HEK293 (cell line): ENCODE measurements at regions not wholly inside any gene's neighbourhood (a gene's known extent, or its start where the extent isn't known, plus 50 kb on each side); places are given as distances from the start of the nearest gene placed in this dataset.

Experiments used
- CTCF ChIA-PET: fragments of 350-600 bp; formaldehyde crosslinking; extraction: SDS; loops from one replicate; lab custom pipeline; 2021; ENCODE audit warnings: antibody characterized with exemption; lab: Yijun Ruan, JAX
- POLR2A ChIA-PET: fragments of 300-600 bp; formaldehyde crosslinking; extraction: SDS; loops from one replicate; lab custom pipeline; 2020; ENCODE audit warnings: antibody characterized with exemption, inconsistent platforms; lab: Yijun Ruan, JAX
- H3K27ac ChIP-seq: fragments of 200-500 bp; sonication (Bioruptor generic); 2 replicates; pipeline ENCODE4 v1.5.1; 2014; ENCODE audit warnings: low read depth, low read length, control low read depth, inconsistent platforms; ENCODE audit errors: extremely low read depth
- H3K36me3 ChIP-seq, 2 experiments: fragments of 200-500 bp in 1 of 2; sonication (Bioruptor generic) in 1 of 2; 1 replicate in 1 of 2; 2 replicates in 1 of 2; pipeline ENCODE4 v1.5.1; 2014 to 2017; ENCODE audit warnings: inconsistent platforms in 2 of 2, low read length in 2 of 2; ENCODE audit not compliant: control insufficient read depth in 2 of 2, insufficient read depth in 1 of 2
- H3K4me1 ChIP-seq: fragments of 200-500 bp; sonication (Bioruptor generic); 2 replicates; pipeline ENCODE4 v1.5.1; 2014; ENCODE audit warnings: mild to moderate bottlenecking, low read length, inconsistent platforms; ENCODE audit not compliant: control insufficient read depth, insufficient read depth
- H3K4me3 ChIP-seq: 2 replicates; pipeline ENCODE4 v1.5.1; 2011; ENCODE audit warnings: low read depth, mild to moderate bottlenecking, control low read depth, low read length, moderate library complexity
- H3K9me3 ChIP-seq: fragments of 200-500 bp; sonication (Bioruptor generic); 2 replicates; pipeline ENCODE4 v1.5.1; 2014; ENCODE audit warnings: low read depth, low read length, inconsistent platforms; ENCODE audit not compliant: control insufficient read depth, insufficient read depth
- BCL11B ChIP-seq: fragments of 450-650 bp; formaldehyde crosslinking; IDR thresholded peaks from 2 replicates; pipeline ENCODE4 v1.5.1; 2016; ENCODE audit warnings: low read depth, missing biosample characterization, missing genetic modification characterization
- TSHZ1 ChIP-seq: fragments of 450-650 bp; formaldehyde crosslinking; IDR thresholded peaks from 2 replicates; pipeline ENCODE4 v1.5.1; 2016; ENCODE audit warnings: missing biosample characterization, missing genetic modification characterization, borderline replicate concordance
- ZBTB11 ChIP-seq: fragments of 450-650 bp; formaldehyde crosslinking; conservative IDR thresholded peaks from 2 replicates; pipeline ENCODE4 v1.5.1; 2016; ENCODE audit warnings: low read depth, missing biosample characterization, missing genetic modification characterization
- ZBTB17 ChIP-seq: fragments of 450-650 bp; formaldehyde crosslinking; IDR thresholded peaks from 2 replicates; pipeline ENCODE4 v1.5.1; 2016; ENCODE audit warnings: missing biosample characterization, missing genetic modification characterization
- ZBTB26 ChIP-seq: fragments of 450-650 bp; formaldehyde crosslinking; optimal IDR thresholded peaks from 2 replicates; pipeline ENCODE3; 2016; ENCODE audit warnings: missing biosample characterization, mild to moderate bottlenecking, missing genetic modification characterization
- ZFP37 ChIP-seq: fragments of 450-650 bp; formaldehyde crosslinking; IDR thresholded peaks from 2 replicates; pipeline ENCODE4 v1.5.1; 2016; ENCODE audit warnings: missing biosample characterization, missing genetic modification characterization
- ZNF140 ChIP-seq: fragments of 450-650 bp; formaldehyde crosslinking; IDR thresholded peaks from 2 replicates; pipeline ENCODE4 v1.5.1; 2016; ENCODE audit warnings: missing biosample characterization, missing genetic modification characterization
- ZNF16 ChIP-seq: fragments of 450-650 bp; formaldehyde crosslinking; IDR thresholded peaks from 2 replicates; pipeline ENCODE4 v1.5.1; 2016; ENCODE audit warnings: low read depth, missing biosample characterization, missing genetic modification characterization
- ZNF175 ChIP-seq: fragments of 450-650 bp; formaldehyde crosslinking; IDR thresholded peaks from 2 replicates; pipeline ENCODE4 v1.5.1; 2016; ENCODE audit warnings: missing biosample characterization, missing genetic modification characterization
- ZNF266 ChIP-seq: fragments of 450-650 bp; formaldehyde crosslinking; IDR thresholded peaks from 2 replicates; pipeline ENCODE4 v1.5.1; 2016; ENCODE audit warnings: missing biosample characterization, missing genetic modification characterization, low read depth
- ZNF292 ChIP-seq: fragments of 450-650 bp; formaldehyde crosslinking; IDR thresholded peaks from 2 replicates; pipeline ENCODE4 v1.5.1; 2016; ENCODE audit warnings: low read depth, missing biosample characterization, missing genetic modification characterization, borderline replicate concordance
- ZNF341 ChIP-seq: fragments of 450-650 bp; formaldehyde crosslinking; IDR thresholded peaks from 2 replicates; pipeline ENCODE4; 2016; ENCODE audit warnings: low read depth, missing biosample characterization, missing genetic modification characterization
- ZNF423 ChIP-seq: fragments of 450-650 bp; formaldehyde crosslinking; IDR thresholded peaks from 2 replicates; pipeline ENCODE4 v1.5.1; 2016; ENCODE audit warnings: missing biosample characterization, missing genetic modification characterization
- ZNF426 ChIP-seq: fragments of 450-650 bp; formaldehyde crosslinking; IDR thresholded peaks from 2 replicates; pipeline ENCODE4 v1.5.1; 2017; ENCODE audit warnings: missing biosample characterization, missing genetic modification characterization, mild to moderate bottlenecking, inconsistent platforms, moderate library complexity
- ZNF433 ChIP-seq: fragments of 450-650 bp; formaldehyde crosslinking; IDR thresholded peaks from 2 replicates; pipeline ENCODE4 v1.5.1; 2016; ENCODE audit warnings: missing biosample characterization, missing genetic modification characterization, low read depth
- ZNF510 ChIP-seq: fragments of 450-650 bp; formaldehyde crosslinking; IDR thresholded peaks from 2 replicates; pipeline ENCODE4 v1.5.1; 2018; ENCODE audit warnings: mild to moderate bottlenecking, missing genetic modification characterization, missing biosample characterization; ENCODE audit not compliant: insufficient replicate concordance
- ZNF514 ChIP-seq: fragments of 450-650 bp; formaldehyde crosslinking; IDR thresholded peaks from 2 replicates; pipeline ENCODE4 v1.5.1; 2016; ENCODE audit warnings: missing biosample characterization, missing genetic modification characterization
- ZNF544 ChIP-seq: fragments of 450-650 bp; formaldehyde crosslinking; IDR thresholded peaks from 2 replicates; pipeline ENCODE4 v1.5.0; 2017; ENCODE audit warnings: missing biosample characterization, missing genetic modification characterization
- ZNF580 ChIP-seq: fragments of 450-650 bp; formaldehyde crosslinking; IDR thresholded peaks from 2 replicates; pipeline ENCODE4 v1.5.1; 2016; ENCODE audit warnings: missing biosample characterization, missing genetic modification characterization
- ZNF654 ChIP-seq: fragments of 450-650 bp; formaldehyde crosslinking; IDR thresholded peaks from 2 replicates; pipeline ENCODE4 v1.5.1; 2016; ENCODE audit warnings: low read depth, missing biosample characterization, missing genetic modification characterization
- ZNF664 ChIP-seq: fragments of 450-650 bp; formaldehyde crosslinking; IDR thresholded peaks from 2 replicates; pipeline ENCODE4 v1.5.1; 2016; ENCODE audit warnings: missing biosample characterization, missing genetic modification characterization
- ZNF792 ChIP-seq: fragments of 450-650 bp; formaldehyde crosslinking; IDR thresholded peaks from 2 replicates; pipeline ENCODE4 v1.5.1; 2016; ENCODE audit warnings: missing biosample characterization, missing genetic modification characterization

GRCh38 chr6:87912102-87912501 lies 135.5 kb upstream of the SPACA1 start (continued):
- TF ChIP-seq ZNF16 (tag by site-specific recombination) (no peak), ZNF140 (tag by site-specific recombination) (peak; percentile 59; the same call in 1 of the 2 replicates), ZNF292 (tag by site-specific recombination) (no peak), ZNF266 (tag by site-specific recombination) (peak; percentile 41; the same call in 1 of the 2 replicates), BCL11B (no peak), ZNF341 (no peak), TSHZ1 (tag by site-specific recombination) (no peak), ZNF423 (tag by site-specific recombination) (no peak), ZNF510 (peak; percentile 63), ZNF433 (tag by site-specific recombination) (peak; percentile 79), ZNF664 (0 out of 2 replicates have a peak, but pooled peaks have one; percentile 56), ZNF426 (peak; percentile 73), ZBTB11 (tag by site-specific recombination) (peak; percentile 70), ZNF175 (tag by site-specific recombination) (no peak), ZNF580 (tag by site-specific recombination) (0 out of 2 replicates have a peak, but pooled peaks have one; percentile 43), ZNF792 (no peak), ZNF654 (peak; percentile 34)

- Histone ChIP-seq H3K9me3 (no peaks in the 10 kb centered on the region), H3K4me1 (no peaks in the 10 kb centered on the region; the same call in 1 of the 2 replicates), H3K27ac (no peak overlapping the region), H3K36me3 (no peaks in the 10 kb centered on the region), H3K4me3 (no peak overlapping the region)
- ChIA-PET CTCF (interaction anchor here (4.4 kb wide), 1 partner anchor 19 kb away, joined by 14 read pairs; no protein-coding TSS in a partner anchor), POLR2A (no interaction called here)
- TF ChIP-seq ZNF544 (tag by site-specific recombination) (no peak), ZNF514 (tag by site-specific recombination) (no peak), ZFP37 (tag by site-specific recombination) (no peak), ZBTB26 (tag by site-specific recombination) (no peak), ZBTB17 (tag by site-specific recombination) (no peak)
These were observed 137.8 kb upstream of the SPACA1 start for GRCh38 chr6:87909849-87910248.
